Right lobe of liver (tissue), 4 donors: ENCODE measurements at regions not wholly inside any gene's neighbourhood (a gene's known extent, or its start where the extent isn't known, plus 50 kb on each side); places are given as distances from the start of the nearest gene placed in this dataset.

ENCODE experiments used
- CTCF ChIP-seq, 4 donors: fragments of 200-600 bp in 3 of 4; fragments of 450-650 bp in 1 of 4; IDR thresholded peaks; one replicate each; pipeline versions ENCODE4 v1.5.1 to v1.8.0; 2016 to 2022; ENCODE audit warnings: antibody characterized with exemption in 4 of 4, mild to moderate bottlenecking in 2 of 4
- POLR2A ChIP-seq: fragments of 450-650 bp; IDR thresholded peaks from one replicate; pipeline ENCODE4 v1.6.1; 2017; ENCODE audit warnings: antibody characterized with exemption, mild to moderate bottlenecking
- donor health status: DM: no; HTN: no; CAD: no.
- donor health status: DM: no; HTN: no; CAD: no.
- donor health status: DM: no; HTN: yes; CAD: no.

- TF ChIP-seq CTCF (IDR thresholded peaks at IDR 0.05) = no peak
- TF ChIP-seq POLR2A = no peak
Measured at GRCh38 chr13:84118839-84119409, 236.7 kb upstream of the SLITRK1 start.
